NCI-H510A treated with DMSO at 0.1 percent for 48 hours (cell line): ENCODE measurements at regions not wholly inside any gene's neighbourhood (a gene's known extent, or its start where the extent isn't known, plus 50 kb on each side); places are given as distances from the start of the nearest gene placed in this dataset.

Experiments
- DNase-seq: peaks from one replicate; lab custom pipeline; 2025; lab: John Stamatoyannopoulos, UW

- DNase-seq: no peak
These were observed 54.2 kb upstream of the MCTP2 start for GRCh38 chr15:94177112-94177511.

GRCh38 chr15:94175420-94175819, 55.9 kb upstream of the MCTP2 start:
- no peak for DNase-seq

GRCh38 chr15:94174399-94174802, 57.0 kb upstream of the MCTP2 start:
- DNase-seq: no peak

- no peak for DNase-seq
These were observed 63.1 kb upstream of the MCTP2 start for GRCh38 chr15:94168250-94168649.

GRCh38 chr15:94164971-94165370, 66.4 kb upstream of the MCTP2 start:
- DNase-seq: no peak

- peak; percentile 37 for DNase-seq
These were observed 67.1 kb upstream of the MCTP2 start for GRCh38 chr15:94164202-94164807.

- no peak for DNase-seq
These were observed 68.4 kb upstream of the MCTP2 start for GRCh38 chr15:94162939-94163338.

GRCh38 chr15:94154255-94154654, 77.1 kb upstream of the MCTP2 start:
- DNase-seq: no peak

GRCh38 chr15:94145046-94145445, 86.3 kb upstream of the MCTP2 start:
- DNase-seq: no peak

- no peak for DNase-seq
These were observed 89.6 kb upstream of the MCTP2 start for GRCh38 chr15:94141802-94142201.

- DNase-seq: no peak
These were observed 95.7 kb upstream of the MCTP2 start for GRCh38 chr15:94135486-94136147.

- DNase-seq: no peak
These were observed 99.5 kb upstream of the MCTP2 start for GRCh38 chr15:94131875-94132274.

- DNase-seq: no peak
These were observed 100.9 kb upstream of the MCTP2 start for GRCh38 chr15:94130504-94130903.

GRCh38 chr15:94127006-94127405, 104.4 kb upstream of the MCTP2 start:
- DNase-seq: peak; percentile 18

- peak; percentile 32 for DNase-seq
These were observed 105.7 kb upstream of the MCTP2 start for GRCh38 chr15:94125698-94126097.

- DNase-seq: no peak
These were observed 106.2 kb upstream of the MCTP2 start for GRCh38 chr15:94125156-94125555.

GRCh38 chr15:94122516-94122915, 108.8 kb upstream of the MCTP2 start:
- no peak for DNase-seq

GRCh38 chr15:94119923-94120775, 111.2 kb upstream of the MCTP2 start:
- DNase-seq: peak; percentile 80

GRCh38 chr15:94119298-94119811, 112.0 kb upstream of the MCTP2 start:
- DNase-seq: no peak

GRCh38 chr15:94110476-94111130, 120.8 kb upstream of the MCTP2 start:
- DNase-seq: peak; percentile 72

- no peak for DNase-seq
These were observed 123.7 kb upstream of the MCTP2 start for GRCh38 chr15:94107652-94108051.

GRCh38 chr15:94105760-94106159, 125.6 kb upstream of the MCTP2 start:
- peak; percentile 72 for DNase-seq
